ENCODE measurements at regions not wholly inside any gene's neighbourhood (a gene's known extent, or its start where the extent isn't known, plus 50 kb on each side); places are given as distances from the start of the nearest gene placed in this dataset.

GRCh38 chr2:234770715-234771141, 181.1 kb upstream of the SH3BP4 start:
- TF ChIP-seq CTCF (IDR thresholded peaks at IDR 0.05; ENCODE audit: low read depth, low read length) (no peak), POLR2A (IDR thresholded peaks at IDR 0.05; ENCODE audit: extremely low read depth, insufficient read length) (no peak), MYC (IDR thresholded peaks at IDR 0.05; ENCODE audit: low read depth, low read length) (no peak), MAX (IDR thresholded peaks at IDR 0.05; ENCODE audit: low read depth, low read length) (no peak)
